ENCODE measurements at regions not wholly inside any gene's neighbourhood (a gene's known extent, or its start where the extent isn't known, plus 50 kb on each side); places are given as distances from the start of the nearest gene placed in this dataset.

DNA sequence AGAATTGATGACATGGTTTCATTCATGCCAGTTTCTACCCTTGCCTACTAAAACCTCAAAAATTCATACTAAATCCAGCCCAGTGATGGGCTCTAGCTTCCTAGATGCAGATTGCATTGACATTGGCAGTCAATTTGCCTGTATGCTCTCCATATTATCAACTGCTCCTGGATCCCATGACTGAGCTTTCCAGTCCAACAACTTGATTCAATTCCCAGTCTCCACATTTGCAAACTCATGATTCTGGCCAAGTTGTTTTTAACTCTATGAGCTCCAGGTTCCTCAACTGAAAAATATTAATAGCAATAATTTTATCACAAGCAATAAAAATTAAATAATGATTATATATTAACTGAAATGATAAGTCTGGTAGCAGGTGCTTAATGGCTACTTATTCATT is 51.0 kb upstream of the DSC1 start:
- no peak for TF ChIP-seq ZFX (IDR thresholded peaks at IDR 0.05)
- TF ChIP-seq, protein P1, sequence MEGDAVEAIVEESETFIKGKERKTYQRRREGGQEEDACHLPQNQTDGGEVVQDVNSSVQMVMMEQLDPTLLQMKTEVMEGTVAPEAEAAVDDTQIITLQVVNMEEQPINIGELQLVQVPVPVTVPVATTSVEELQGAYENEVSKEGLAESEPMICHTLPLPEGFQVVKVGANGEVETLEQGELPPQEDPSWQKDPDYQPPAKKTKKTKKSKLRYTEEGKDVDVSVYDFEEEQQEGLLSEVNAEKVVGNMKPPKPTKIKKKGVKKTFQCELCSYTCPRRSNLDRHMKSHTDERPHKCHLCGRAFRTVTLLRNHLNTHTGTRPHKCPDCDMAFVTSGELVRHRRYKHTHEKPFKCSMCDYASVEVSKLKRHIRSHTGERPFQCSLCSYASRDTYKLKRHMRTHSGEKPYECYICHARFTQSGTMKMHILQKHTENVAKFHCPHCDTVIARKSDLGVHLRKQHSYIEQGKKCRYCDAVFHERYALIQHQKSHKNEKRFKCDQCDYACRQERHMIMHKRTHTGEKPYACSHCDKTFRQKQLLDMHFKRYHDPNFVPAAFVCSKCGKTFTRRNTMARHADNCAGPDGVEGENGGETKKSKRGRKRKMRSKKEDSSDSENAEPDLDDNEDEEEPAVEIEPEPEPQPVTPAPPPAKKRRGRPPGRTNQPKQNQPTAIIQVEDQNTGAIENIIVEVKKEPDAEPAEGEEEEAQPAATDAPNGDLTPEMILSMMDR (conservative IDR thresholded peaks at IDR 0.05) = no peak
- no peak overlapping the region for H3K27ac ChIP-seq

- TF ChIP-seq, protein P1 (conservative IDR thresholded peaks at IDR 0.05) = no peak
- no peak for TF ChIP-seq ZFX (IDR thresholded peaks at IDR 0.05)
- H3K27ac ChIP-seq = no peak overlapping the region
Observed at GRCh38 chr18:31217038-31217849, 54.6 kb upstream of the DSC1 start.

- H3K27ac ChIP-seq = no peak overlapping the region
- TF ChIP-seq ZFX (IDR thresholded peaks at IDR 0.05) = no peak
- TF ChIP-seq, protein P1 (conservative IDR thresholded peaks at IDR 0.05) = no peak
Observed at GRCh38 chr18:31218671-31219383, 56.2 kb upstream of the DSC1 start.

- H3K27ac ChIP-seq = no peak overlapping the region
- TF ChIP-seq, protein P1 (conservative IDR thresholded peaks at IDR 0.05) = no peak
- TF ChIP-seq ZFX (IDR thresholded peaks at IDR 0.05) = no peak
Observed at GRCh38 chr18:31219395-31219794, 56.7 kb upstream of the DSC1 start.

- no peak for TF ChIP-seq ZFX (IDR thresholded peaks at IDR 0.05)
- TF ChIP-seq, protein P1 (conservative IDR thresholded peaks at IDR 0.05) = no peak
Observed at GRCh38 chr18:31223371-31223770, 60.7 kb upstream of the DSC1 start.

DNA sequence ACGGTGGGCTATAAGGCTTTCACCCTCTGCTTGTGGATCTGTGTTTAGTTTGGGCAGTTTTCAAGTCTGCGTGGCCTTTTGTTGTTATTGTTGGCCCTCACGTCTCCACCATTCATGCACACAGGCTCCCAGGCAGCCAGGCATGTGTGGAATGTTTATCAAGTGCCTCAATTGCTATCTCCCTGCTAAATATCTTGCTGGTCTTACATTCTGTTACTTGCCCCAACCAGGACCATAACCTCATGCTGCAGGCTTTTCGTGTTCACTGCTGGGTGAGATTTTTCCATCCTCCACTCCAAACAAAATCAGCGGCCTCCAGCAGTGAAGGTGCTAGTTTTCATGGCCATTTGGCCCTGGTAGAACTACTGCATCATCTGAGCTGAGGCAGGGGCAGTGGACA is 63.0 kb upstream of the DSC1 start:
- no peak overlapping the region for H3K27ac ChIP-seq
- TF ChIP-seq, protein P1 (conservative IDR thresholded peaks at IDR 0.05) = no peak
- TF ChIP-seq ZFX (IDR thresholded peaks at IDR 0.05) = no peak

More at GRCh38 chr18:31223371-31223770, 60.7 kb upstream of the DSC1 start:
- no peak overlapping the region for H3K27ac ChIP-seq

All from C4-2B (cell line).